AG04449 (cell line): ENCODE measurements at regions not wholly inside any gene's neighbourhood (a gene's known extent, or its start where the extent isn't known, plus 50 kb on each side); places are given as distances from the start of the nearest gene placed in this dataset.

Source experiments
- CTCF ChIA-PET: fragments of 350-600 bp; formaldehyde crosslinking; extraction: SDS; loops from one replicate; lab custom pipeline; 2021; ENCODE audit warnings: antibody characterized with exemption; lab: Yijun Ruan, JAX
- POLR2A ChIA-PET: fragments of 400-600, 350-600 bp; formaldehyde crosslinking; extraction: SDS; loops from one replicate; lab custom pipeline; 2020; ENCODE audit warnings: antibody characterized with exemption, inconsistent platforms; lab: Yijun Ruan, JAX
- DNase-seq: peaks from one replicate; pipeline ENCODE4 v3.0.0-alpha.2; 2010; ENCODE audit warnings: low read depth, low spot score
- H3K4me3 ChIP-seq: 2 replicates; pipeline ENCODE4 v1.5.1; 2011; ENCODE audit warnings: low read depth, mild to moderate bottlenecking, control low read depth, low read length
- TF ChIP-seq, protein P1 (sequence below): IDR thresholded peaks from one replicate; pipeline ENCODE4 v1.5.1; 2011; ENCODE audit warnings: mild to moderate bottlenecking, moderate library complexity, low read length, control low read depth, inconsistent platforms; ENCODE audit not compliant: insufficient read depth; ENCODE audit errors: missing control alignments

DNA sequence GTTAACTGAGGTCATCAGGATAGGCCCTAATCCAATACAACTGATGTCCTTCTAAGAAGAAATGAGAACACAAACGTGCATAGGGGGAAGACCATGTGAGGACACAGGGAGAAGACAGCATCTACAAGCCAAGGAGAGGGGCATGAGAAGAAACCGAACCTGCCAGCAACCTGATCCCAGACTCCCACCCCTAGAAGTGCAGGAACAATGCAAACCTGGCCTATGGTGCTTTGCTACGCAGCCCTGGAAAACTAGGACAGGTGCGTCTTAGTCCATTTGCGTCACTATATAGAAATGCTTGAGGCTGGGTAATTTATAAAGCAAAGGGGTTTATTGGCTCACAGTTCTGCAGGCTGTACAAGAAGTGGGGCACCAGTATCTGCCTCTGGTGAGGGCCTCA lies 322.6 kb upstream of the ZNF32 start:
- no peak overlapping the region for H3K4me3 ChIP-seq
- TF ChIP-seq, protein P1, sequence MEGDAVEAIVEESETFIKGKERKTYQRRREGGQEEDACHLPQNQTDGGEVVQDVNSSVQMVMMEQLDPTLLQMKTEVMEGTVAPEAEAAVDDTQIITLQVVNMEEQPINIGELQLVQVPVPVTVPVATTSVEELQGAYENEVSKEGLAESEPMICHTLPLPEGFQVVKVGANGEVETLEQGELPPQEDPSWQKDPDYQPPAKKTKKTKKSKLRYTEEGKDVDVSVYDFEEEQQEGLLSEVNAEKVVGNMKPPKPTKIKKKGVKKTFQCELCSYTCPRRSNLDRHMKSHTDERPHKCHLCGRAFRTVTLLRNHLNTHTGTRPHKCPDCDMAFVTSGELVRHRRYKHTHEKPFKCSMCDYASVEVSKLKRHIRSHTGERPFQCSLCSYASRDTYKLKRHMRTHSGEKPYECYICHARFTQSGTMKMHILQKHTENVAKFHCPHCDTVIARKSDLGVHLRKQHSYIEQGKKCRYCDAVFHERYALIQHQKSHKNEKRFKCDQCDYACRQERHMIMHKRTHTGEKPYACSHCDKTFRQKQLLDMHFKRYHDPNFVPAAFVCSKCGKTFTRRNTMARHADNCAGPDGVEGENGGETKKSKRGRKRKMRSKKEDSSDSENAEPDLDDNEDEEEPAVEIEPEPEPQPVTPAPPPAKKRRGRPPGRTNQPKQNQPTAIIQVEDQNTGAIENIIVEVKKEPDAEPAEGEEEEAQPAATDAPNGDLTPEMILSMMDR, result no peak
- CTCF ChIA-PET, result no interaction called here
- no peak for DNase-seq
- POLR2A ChIA-PET, result no interaction called here

DNA sequence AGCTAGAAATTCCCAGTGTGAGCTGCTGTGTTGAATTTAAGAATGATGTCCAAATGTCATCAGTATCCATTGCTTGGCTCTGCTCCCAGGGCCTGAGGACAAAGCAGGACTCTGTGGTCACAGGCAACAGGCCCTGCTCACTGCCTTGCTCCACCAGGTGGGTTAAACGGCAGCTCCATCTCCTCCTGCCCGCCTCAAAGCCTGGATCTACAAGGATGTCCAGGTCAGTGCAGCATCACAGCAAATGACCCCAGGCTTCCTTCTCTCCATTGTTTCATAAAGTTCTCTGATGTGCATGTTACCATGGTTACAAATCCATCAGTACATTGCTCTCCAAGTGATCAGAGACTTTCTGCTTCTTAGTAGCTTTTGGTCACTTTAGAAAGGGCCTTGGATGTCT lies 322.0 kb upstream of the ZNF32 start:
- CTCF ChIA-PET, result no interaction called here
- H3K4me3 ChIP-seq, result no peak overlapping the region
- POLR2A ChIA-PET, result no interaction called here
- TF ChIP-seq, protein P1, result no peak
- DNase-seq, result no peak

- POLR2A ChIA-PET, result no interaction called here
- CTCF ChIA-PET, result no interaction called here
- TF ChIP-seq, protein P1, result no peak
- no peak for DNase-seq
- H3K4me3 ChIP-seq, result no peak overlapping the region
Measured at GRCh38 chr10:43970018-43970698, 321.5 kb upstream of the ZNF32 start.

- POLR2A ChIA-PET, result no interaction called here
- DNase-seq, result no peak
Measured at GRCh38 chr10:43969506-43969905, 320.8 kb upstream of the ZNF32 start.

DNA sequence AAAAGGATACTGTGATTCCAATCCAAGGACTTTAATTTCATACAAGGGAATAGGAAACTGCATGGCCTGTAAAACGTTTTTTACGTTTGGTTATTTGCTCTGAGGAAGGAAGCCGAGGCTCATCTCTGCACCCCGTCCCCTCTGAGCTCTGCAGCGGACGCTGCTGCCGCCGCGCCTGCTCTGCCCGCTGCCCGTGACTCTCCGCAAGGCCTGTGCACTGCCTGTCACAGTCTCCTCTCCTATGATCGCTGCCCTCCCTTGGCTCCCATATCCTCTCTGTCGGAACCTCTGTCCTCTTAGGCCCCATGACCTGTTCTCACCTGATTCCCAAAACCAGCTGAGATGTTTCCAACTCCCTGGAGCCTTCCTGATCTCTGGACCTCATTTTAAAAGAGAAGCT lies 320.3 kb upstream of the ZNF32 start:
- H3K4me3 ChIP-seq, result no peak overlapping the region
- TF ChIP-seq, protein P1, result no peak
- DNase-seq, result no peak
- ChIA-PET POLR2A (no interaction called here), CTCF (interaction anchor here (1.3 kb wide), 1 partner anchor 278 kb away, joined by 4 read pairs; no protein-coding TSS in a partner anchor)

More at GRCh38 chr10:43969506-43969905, 320.8 kb upstream of the ZNF32 start:
- TF ChIP-seq, protein P1, result no peak
- CTCF ChIA-PET, result no interaction called here
- H3K4me3 ChIP-seq, result no peak overlapping the region

DNA sequence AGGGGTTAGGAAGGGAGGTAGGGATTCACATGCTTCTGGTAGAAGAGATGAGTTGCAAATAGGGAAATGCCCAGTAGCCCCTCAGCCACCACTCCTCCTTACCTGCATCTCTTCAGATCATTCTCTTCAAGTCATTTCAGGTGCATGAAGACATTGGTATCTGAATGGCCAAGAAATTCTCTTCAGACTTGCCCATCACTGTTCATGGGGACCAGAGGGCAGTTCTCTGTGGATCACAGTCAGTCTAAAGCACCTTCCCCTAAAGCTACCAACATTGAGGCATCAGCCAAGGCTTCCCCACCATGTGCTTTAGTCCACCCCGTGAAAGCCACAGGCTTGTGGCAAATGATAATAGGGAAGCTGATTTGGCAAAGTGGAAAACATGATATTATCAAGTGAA lies 319.4 kb upstream of the ZNF32 start:
- POLR2A ChIA-PET, result no interaction called here

More for the DNA sequence above, 319.4 kb upstream of the ZNF32 start:
- H3K4me3 ChIP-seq, result no peak overlapping the region
- CTCF ChIA-PET, result interaction anchor here (1.3 kb wide), 1 partner anchor 277 kb away, joined by 4 read pairs; no protein-coding TSS in a partner anchor
- no peak for DNase-seq
- TF ChIP-seq, protein P1, result no peak
